GM19463 (cell line): ENCODE measurements at regions not wholly inside any gene's neighbourhood (a gene's known extent, or its start where the extent isn't known, plus 50 kb on each side); places are given as distances from the start of the nearest gene placed in this dataset.

Source experiments
- ATAC-seq: cut with Tn5 transposase; IDR thresholded peaks from one replicate; pipeline ENCODE4 v1.9.1; 2021; ENCODE audit warnings: mild to moderate bottlenecking, moderate library complexity; ENCODE audit not compliant: unreplicated experiment

- ATAC-seq = no peak
Observed at GRCh38 chr1:195941795-195942194, 666.4 kb downstream of the KCNT2 start.

DNA sequence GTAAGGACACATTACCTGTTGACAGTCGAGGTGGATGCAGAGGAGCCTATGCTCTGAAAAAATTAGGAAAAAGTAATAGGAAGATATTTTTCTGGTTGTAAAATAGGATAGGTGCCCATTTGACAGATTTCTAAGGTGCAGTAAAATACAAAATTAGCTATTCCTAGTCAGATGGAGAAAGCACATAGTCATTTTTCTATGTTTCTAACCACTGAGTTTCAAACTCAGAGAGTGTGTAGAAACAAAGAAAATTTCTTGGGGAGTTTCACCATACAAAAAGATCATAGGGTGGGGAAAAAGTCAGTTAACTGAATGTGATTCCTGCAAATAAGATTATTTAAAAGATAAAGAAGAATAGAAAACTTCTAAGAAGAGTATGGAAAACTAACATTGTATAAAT lies 666.9 kb downstream of the KCNT2 start:
- no peak for ATAC-seq

DNA sequence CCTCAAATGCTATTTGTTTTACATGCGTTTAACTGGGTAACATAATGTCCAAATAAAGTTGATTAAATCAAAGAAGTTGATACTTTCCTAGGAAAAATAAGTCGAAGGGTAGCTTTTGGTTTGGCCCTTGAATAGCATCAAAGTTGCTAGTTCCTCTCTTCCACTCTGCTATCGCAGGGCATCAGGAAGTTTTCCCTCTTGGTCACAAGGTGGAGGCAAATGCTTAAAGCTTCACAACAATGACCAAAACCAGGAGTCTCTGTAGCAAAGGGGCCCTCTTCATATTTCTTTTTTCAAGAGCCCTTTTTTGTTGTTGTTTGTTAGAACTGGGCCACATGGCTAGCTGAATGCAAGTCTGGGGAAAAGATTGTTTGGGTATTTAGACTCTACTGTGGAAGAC lies 668.4 kb downstream of the KCNT2 start:
- no peak for ATAC-seq

DNA sequence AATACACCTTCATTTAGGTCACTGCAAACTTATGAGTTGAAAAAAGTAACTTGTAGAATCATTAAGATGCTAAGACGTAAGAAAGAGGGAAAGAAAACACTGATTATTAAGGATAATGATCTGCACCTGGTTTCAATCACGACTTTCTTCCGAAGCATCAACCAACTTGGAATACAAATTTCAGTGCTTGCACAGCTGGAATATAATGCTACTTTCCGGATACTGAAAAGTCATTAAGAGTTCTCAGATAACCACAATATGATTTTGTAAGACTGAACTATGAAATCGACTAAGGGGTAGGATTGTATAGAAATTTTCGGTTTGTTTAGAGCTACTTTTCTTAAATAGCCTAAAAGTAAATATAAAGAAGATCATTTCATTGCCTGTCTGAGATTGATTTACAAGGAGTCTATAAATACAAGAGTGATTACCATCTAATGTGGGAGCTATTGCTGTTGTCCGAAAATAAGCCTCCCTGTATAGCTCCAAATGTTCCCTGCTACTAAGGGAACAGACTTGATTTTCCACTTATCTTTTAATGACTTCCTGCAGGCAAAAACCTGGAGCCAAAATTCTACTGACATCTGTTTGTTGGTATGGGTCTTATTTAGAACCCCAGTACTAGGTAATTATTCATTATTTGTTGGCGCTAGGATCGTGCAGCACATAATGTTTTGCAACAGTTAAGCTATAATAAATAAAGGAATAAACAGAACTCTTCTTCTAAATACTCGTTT lies 673.3 kb downstream of the KCNT2 start:
- ATAC-seq = no peak

GRCh38 chr1:195933835-195934234 lies 674.4 kb downstream of the KCNT2 start:
- ATAC-seq = no peak

GRCh38 chr1:195915826-195916225 lies 692.4 kb downstream of the KCNT2 start:
- no peak for ATAC-seq

DNA sequence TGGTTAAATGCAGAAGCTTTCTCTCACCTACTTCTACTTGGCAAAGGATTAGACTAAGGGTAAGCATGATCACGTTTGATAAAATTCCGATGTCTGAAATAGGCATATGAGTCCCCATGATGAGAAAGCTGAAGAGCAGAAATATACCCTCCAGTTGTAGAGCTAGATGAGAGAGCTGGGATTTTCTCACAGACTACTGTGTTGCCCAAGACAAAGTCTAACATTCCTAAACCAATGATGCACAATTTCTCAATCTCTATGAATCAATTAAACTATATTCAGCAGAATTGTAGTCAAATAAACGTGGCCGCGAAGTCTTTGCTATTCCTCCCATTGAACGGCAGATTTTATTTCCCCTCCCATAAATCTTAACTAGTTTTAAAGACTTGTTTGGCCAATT lies 699.2 kb downstream of the KCNT2 start:
- no peak for ATAC-seq

DNA sequence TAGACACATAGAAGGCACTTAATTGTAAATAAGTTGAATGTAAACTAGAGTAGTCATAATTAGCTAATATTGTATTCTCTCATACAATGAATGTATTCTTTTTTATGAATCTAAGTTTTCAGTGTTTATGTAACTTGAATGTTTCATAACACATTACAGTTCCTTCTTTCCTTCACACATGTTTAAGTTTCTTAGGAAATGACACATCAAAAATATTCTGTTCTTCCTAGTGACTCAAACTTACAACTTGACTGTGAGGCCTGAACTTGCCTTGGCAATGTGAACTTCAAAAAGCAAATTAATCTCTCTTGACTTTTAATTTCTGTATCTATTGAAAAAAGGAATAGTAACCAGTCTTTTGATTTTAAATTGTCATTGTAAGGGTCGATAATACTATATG lies 700.1 kb downstream of the KCNT2 start:
- ATAC-seq = no peak

DNA sequence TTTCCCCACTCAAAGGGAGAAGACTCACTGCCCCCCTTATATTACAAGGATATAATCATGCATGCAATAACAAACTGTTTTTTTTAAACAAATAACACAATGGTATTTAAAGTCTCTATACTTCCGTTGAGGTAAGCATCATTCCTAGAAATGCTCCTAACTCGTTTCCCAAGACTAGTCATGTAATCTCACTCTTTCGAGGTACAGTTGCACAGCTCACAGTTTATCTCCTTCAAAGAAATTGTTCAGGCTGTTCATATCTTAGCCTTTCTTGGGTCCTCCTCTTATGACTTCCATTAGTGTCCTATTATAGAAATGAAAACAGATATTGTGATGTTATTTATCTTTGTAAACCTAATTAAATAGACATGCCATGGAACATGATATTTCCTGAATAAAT lies 705.0 kb downstream of the KCNT2 start:
- no peak for ATAC-seq

DNA sequence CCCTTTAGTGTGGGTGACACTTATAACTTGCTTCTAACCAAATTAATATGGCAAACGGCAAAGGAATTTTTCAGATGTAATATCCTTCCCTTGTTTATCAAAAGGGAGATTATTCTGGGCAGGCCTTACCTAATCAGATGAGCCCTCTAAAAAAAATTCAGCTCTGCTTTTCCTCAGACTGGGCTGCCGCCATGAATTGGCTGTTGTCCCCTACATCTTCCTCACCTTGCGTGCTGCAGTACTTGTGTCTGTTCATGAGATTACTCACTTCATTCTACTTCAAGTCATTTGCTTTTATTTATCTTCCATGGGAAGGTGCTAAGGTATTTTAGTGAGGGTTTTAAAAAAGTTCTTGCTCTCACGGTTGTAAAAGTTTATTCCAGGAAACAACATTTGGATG lies 705.5 kb downstream of the KCNT2 start:
- ATAC-seq = no peak

- ATAC-seq = no peak
Observed at GRCh38 chr1:195899762-195900352, 708.4 kb downstream of the KCNT2 start.

- no peak for ATAC-seq
Observed at GRCh38 chr1:195898924-195899323, 709.3 kb downstream of the KCNT2 start.

DNA sequence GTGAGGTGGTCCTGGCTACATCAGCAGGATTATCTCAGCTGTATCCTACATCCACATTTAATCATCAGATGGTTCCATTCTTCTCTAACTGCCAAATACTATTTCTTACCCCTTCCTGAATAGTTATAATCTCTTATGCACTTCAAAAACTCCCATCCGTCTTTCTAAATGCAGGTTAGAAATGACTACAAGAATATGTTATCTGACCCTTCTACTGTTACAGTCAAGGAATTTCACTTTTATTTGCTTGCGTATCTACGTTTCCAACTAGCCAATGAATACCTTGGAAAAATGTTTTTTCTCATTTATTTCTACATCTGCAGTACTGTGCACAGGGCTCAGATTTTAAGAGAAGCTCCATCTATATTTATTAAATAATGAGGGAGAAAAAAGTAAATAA lies 709.9 kb downstream of the KCNT2 start:
- ATAC-seq = no peak

- ATAC-seq = no peak
Observed at GRCh38 chr1:195897076-195897475, 711.2 kb downstream of the KCNT2 start.

- no peak for ATAC-seq
Observed at GRCh38 chr1:195894411-195894810, 713.8 kb downstream of the KCNT2 start.

- no peak for ATAC-seq
Observed at GRCh38 chr1:195886000-195886399, 722.2 kb downstream of the KCNT2 start.

- ATAC-seq = no peak
Observed at GRCh38 chr1:195878478-195878877, 729.8 kb downstream of the KCNT2 start.

- no peak for ATAC-seq
Observed at GRCh38 chr1:195876792-195877191, 731.4 kb downstream of the KCNT2 start.

- ATAC-seq = no peak
Observed at GRCh38 chr1:195872376-195872775, 735.9 kb downstream of the KCNT2 start.

GRCh38 chr1:195867638-195868037 lies 740.6 kb downstream of the KCNT2 start:
- ATAC-seq = no peak

GRCh38 chr1:195866781-195867222 lies 741.4 kb downstream of the KCNT2 start:
- ATAC-seq = no peak

DNA sequence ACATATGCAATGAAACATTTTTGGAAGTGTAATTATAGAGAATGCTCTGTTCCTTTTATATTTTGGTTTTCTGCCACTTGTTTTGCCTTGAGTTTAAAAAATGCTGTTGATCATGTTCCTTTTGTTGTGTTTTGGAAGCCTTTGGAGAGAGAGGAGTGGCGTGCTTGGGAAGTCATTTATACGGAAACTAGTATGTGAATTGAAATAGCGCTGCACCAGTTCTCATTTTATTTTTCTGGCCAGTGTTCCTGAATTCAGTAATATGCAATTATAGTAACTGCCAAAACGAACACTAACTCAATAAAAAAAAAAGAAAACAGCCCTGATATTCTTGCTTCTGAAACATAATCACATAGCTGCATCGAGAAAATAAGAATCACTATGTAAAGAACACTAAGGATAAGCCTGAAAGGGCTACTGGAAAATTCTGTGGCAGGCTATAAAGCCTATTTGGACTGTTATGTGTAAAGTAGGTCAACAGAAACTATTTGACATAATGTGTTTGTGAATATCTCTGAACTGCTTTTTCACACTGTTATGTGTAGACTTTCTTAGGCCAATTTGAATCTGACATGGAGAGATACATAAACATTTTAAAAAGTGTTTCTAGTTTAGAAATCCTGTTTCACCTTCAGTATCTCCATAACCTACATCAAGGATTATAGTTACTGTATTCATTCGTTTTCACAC lies 742.0 kb downstream of the KCNT2 start:
- no peak for ATAC-seq
